MCF 10A (cell line): ENCODE measurements at regions not wholly inside any gene's neighbourhood (a gene's known extent, or its start where the extent isn't known, plus 50 kb on each side); places are given as distances from the start of the nearest gene placed in this dataset.

ENCODE experiments used
- BruUV-seq: library from RNA; stranded (reverse); fragments of 400-500 nt; replicated peaks from 2 replicates; lab custom pipeline; 2021; lab: Mats Ljungman, UMichigan
- CTCF ChIA-PET: fragments of 300-600 bp; sonication (Branson Sonifier 250); formaldehyde crosslinking; extraction: SDS; loops from one replicate; lab custom pipeline; 2021; ENCODE audit warnings: antibody characterized with exemption, inconsistent platforms; lab: Yijun Ruan, JAX
- POLR2A ChIA-PET: fragments of 300-600, 350-650 bp; sonication (Branson Sonifier 250); formaldehyde crosslinking; extraction: SDS; loops from one replicate; lab custom pipeline; 2020; ENCODE audit warnings: antibody characterized with exemption, inconsistent platforms; lab: Yijun Ruan, JAX
- DNase-seq: peaks from one replicate; pipeline ENCODE4 v3.0.0-alpha.2; 2018; ENCODE audit not compliant: unreplicated experiment
- H3K27ac Mint-ChIP-seq: one replicate; pipeline ENCODE4 v1.8.0; 2022; ENCODE audit warnings: mild to moderate bottlenecking, low read depth, mixed read lengths; ENCODE audit not compliant: unreplicated experiment
- H3K27me3 Mint-ChIP-seq: one replicate; pipeline ENCODE4 v1.8.0; 2022; ENCODE audit warnings: mixed read lengths; ENCODE audit not compliant: insufficient read depth, unreplicated experiment
- H3K36me3 Mint-ChIP-seq: one replicate; pipeline ENCODE4 v1.8.0; 2022; ENCODE audit warnings: mild to moderate bottlenecking, moderate library complexity, mixed read lengths; ENCODE audit not compliant: insufficient read depth, unreplicated experiment
- H3K4me1 Mint-ChIP-seq: one replicate; pipeline ENCODE4 v1.8.0; 2022; ENCODE audit warnings: mixed read lengths; ENCODE audit not compliant: insufficient read depth, unreplicated experiment
- H3K4me3 Mint-ChIP-seq: one replicate; pipeline ENCODE4 v1.8.0; 2022; ENCODE audit warnings: mild to moderate bottlenecking, moderate library complexity, mixed read lengths; ENCODE audit not compliant: unreplicated experiment
- H3K9me3 Mint-ChIP-seq: one replicate; pipeline ENCODE4 v1.8.0; 2022; ENCODE audit warnings: mixed read lengths; ENCODE audit not compliant: unreplicated experiment
- intact Hi-C: fragments of 100-400 bp; cut with micrococcal nuclease; formaldehyde crosslinking; loops from 2 replicates; pipeline ENCODE4 v1.14.1; 2022
- TF ChIP-seq, protein P1 (sequence below): fragments of 200-600 bp; IDR thresholded peaks from one replicate; pipeline ENCODE4 v1.8.0; 2022; ENCODE audit warnings: antibody characterized with exemption, mild to moderate bottlenecking; ENCODE audit not compliant: unreplicated experiment

DNA sequence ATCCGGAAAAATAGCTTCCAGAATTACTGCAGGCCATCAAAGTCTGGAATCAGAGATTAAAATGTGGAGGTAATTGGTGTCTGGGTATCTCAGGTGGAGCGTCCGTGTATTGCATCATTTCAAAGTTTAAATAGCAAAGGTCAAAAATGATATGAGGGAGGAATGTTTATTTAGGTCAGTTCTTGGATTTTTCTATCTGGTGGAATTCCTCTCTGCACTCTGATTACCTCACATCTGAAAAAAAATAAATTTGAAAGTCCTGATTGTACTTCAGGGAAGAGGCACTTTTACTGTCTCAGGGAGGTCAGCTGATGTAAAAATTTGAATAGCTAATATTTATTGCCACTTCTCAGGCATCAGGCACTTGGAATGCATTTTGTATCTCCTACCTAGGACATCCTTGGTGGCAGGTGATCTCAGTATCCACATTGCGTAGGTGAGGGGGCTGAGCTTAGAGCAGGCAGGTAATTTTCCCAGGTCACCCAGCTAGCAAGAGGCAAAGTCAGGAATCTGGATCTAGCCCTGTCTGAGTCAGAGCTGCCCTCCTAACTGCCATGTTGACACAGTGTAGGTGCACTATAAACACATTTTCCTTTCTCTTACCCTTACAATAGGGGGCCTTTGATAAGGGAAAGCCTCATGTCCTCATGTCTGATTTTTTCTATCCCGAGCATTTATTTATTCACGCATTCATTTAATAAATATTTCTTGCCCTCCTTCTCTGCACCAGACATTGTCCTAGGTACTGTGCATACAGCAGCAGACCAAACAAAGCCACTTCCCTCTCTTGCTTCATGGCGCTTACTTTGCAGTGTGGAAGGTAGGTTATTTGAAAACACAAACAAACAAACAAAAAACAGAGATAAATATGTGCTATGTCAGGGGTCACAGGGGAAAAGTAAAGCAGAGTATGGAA lies 454.3 kb downstream of the HAPSTR1 start:
- Mint-ChIP-seq H3K4me3 (no peak overlapping the region), H3K4me1 (no peaks in the 10 kb centered on the region), H3K27ac (no peak overlapping the region), H3K36me3 (peaks cover 6% of the 10 kb centered on the region), H3K9me3 (peaks cover 37% of the 10 kb centered on the region), H3K27me3 (no peaks in the 10 kb centered on the region)
- no peak for DNase-seq
- BruUV-seq: no TSS peak
- ChIA-PET CTCF (interaction anchor here (0.5 to 1.2 kb wide), 3 partner anchors 202 to 993 kb away, joined by 3 to 4 read pairs (median 3); no protein-coding TSS in a partner anchor), POLR2A (no interaction called here)
- TF ChIP-seq, protein P1, sequence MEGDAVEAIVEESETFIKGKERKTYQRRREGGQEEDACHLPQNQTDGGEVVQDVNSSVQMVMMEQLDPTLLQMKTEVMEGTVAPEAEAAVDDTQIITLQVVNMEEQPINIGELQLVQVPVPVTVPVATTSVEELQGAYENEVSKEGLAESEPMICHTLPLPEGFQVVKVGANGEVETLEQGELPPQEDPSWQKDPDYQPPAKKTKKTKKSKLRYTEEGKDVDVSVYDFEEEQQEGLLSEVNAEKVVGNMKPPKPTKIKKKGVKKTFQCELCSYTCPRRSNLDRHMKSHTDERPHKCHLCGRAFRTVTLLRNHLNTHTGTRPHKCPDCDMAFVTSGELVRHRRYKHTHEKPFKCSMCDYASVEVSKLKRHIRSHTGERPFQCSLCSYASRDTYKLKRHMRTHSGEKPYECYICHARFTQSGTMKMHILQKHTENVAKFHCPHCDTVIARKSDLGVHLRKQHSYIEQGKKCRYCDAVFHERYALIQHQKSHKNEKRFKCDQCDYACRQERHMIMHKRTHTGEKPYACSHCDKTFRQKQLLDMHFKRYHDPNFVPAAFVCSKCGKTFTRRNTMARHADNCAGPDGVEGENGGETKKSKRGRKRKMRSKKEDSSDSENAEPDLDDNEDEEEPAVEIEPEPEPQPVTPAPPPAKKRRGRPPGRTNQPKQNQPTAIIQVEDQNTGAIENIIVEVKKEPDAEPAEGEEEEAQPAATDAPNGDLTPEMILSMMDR: no peak
- intact Hi-C loops: no loop called here

DNA sequence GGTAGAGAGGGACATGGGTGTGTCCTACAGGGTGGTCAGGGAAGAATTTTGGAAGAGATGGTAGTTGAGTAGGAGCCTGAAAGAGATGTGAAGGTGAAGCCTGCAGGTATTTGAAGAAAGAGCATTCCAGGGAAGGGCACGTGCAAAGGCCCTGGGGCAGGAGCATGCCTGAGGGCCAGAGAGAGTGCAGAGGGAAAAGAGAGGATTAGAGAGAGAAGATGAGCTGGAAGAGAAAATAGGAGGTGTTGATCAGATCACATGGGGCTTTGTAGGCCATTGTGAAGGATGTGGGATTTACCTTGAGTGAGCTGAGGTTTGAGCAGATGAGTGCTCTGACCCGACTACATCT lies 455.0 kb downstream of the HAPSTR1 start:
- BruUV-seq: no TSS peak
- ChIA-PET POLR2A (no interaction called here), CTCF (interaction anchor here (1.0 kb wide), 1 partner anchor 202 kb away, joined by 3 read pairs; no protein-coding TSS in a partner anchor)
- H3K36me3 Mint-ChIP-seq: peaks cover 6% of the 10 kb centered on the region
- no peaks in the 10 kb centered on the region for H3K27me3 Mint-ChIP-seq
- no peak overlapping the region for H3K27ac Mint-ChIP-seq
- intact Hi-C loops: no loop called here
- peaks cover 41% of the 10 kb centered on the region for H3K9me3 Mint-ChIP-seq
- H3K4me3 Mint-ChIP-seq: no peak overlapping the region
- no peak for DNase-seq
- TF ChIP-seq, protein P1: no peak
- no peaks in the 10 kb centered on the region for H3K4me1 Mint-ChIP-seq

DNA sequence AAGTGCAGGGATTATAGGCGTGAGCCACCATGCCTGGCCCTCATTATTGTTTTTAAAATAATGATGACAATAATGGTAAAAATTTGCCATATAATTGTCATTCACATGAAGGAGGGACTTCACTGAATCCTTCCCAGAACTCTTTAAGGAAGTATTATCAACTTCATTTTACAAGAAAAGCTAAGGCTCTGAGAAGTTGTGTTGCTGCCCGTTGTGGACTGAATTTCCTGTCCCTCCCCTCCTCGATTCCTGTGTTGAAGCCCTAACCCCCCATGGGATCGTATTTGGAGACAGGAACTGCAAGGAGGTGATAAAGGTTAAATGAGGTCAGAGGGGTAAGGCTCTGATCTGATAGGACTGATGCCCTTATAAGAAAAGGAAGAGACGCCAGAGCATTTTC lies 458.0 kb downstream of the HAPSTR1 start:
- CTCF ChIA-PET: no interaction called here
- H3K4me3 Mint-ChIP-seq: no peak overlapping the region
- POLR2A ChIA-PET: no interaction called here
- TF ChIP-seq, protein P1: no peak
- no peak for DNase-seq
- intact Hi-C loops: no loop called here
- no peaks in the 10 kb centered on the region for H3K27me3 Mint-ChIP-seq
- H3K27ac Mint-ChIP-seq: no peak overlapping the region
- peaks cover 6% of the 10 kb centered on the region for H3K36me3 Mint-ChIP-seq
- no peaks in the 10 kb centered on the region for H3K4me1 Mint-ChIP-seq
- BruUV-seq: no TSS peak
- peaks cover 56% of the 10 kb centered on the region for H3K9me3 Mint-ChIP-seq

DNA sequence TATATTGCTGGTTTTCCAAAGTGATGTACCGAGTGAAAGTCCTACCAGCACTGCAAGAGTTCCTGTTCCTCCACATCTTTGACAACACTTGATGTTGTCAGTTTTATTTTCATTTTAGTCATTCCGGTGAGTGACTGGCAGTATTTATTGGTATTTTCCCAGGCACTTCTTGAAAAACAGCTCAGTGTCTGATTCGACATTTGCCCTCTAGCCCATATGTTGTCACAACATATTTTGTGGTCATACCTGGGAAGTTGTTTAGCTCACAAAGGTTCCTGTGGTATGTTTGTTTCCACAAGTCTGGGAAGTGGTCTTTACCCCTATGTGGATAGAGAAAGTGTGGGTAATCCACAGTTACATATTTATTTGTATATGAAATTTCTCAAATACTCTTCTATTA lies 463.6 kb downstream of the HAPSTR1 start:
- Mint-ChIP-seq H3K27ac (no peak overlapping the region), H3K36me3 (no peaks in the 10 kb centered on the region), H3K27me3 (no peaks in the 10 kb centered on the region), H3K9me3 (peaks cover 32% of the 10 kb centered on the region), H3K4me1 (no peaks in the 10 kb centered on the region), H3K4me3 (no peak overlapping the region)
- BruUV-seq: no TSS peak
- no peak for DNase-seq
- CTCF ChIA-PET: no interaction called here
- POLR2A ChIA-PET: no interaction called here
- TF ChIP-seq, protein P1: no peak
- intact Hi-C loops: no loop called here
